SU-DHL-6 (cell line): ENCODE measurements at regions not wholly inside any gene's neighbourhood (a gene's known extent, or its start where the extent isn't known, plus 50 kb on each side); places are given as distances from the start of the nearest gene placed in this dataset.

Experiments used
- H2AFZ ChIP-seq: fragments of 200-600 bp; sonication (generic); 2 replicates; pipeline ENCODE4 v1.6.1; 2014; ENCODE audit warnings: low read depth, mild to moderate bottlenecking, moderate library complexity, mixed read lengths, antibody characterized with exemption, low read length; ENCODE audit not compliant: severe bottlenecking
- H3F3A ChIP-seq: fragments of 200-600 bp; shearing (Covaris generic); 2 replicates; pipeline ENCODE4 v1.6.0; 2016; ENCODE audit warnings: antibody characterized with exemption, mild to moderate bottlenecking; ENCODE audit not compliant: insufficient read depth
- H3K27ac ChIP-seq: fragments of 200-600 bp; sonication (generic); 2 replicates; pipeline ENCODE4 v1.5.1; 2016; ENCODE audit warnings: low read depth, mild to moderate bottlenecking, low read length, moderate library complexity, mixed read lengths
- H3K27me3 ChIP-seq: fragments of 200-600 bp; sonication (generic), shearing (Covaris generic); 2 replicates; pipeline ENCODE4 v1.6.0; 2014; ENCODE audit warnings: mild to moderate bottlenecking, low read length
- H3K36me3 ChIP-seq: fragments of 200-600 bp; sonication (generic); 2 replicates; pipeline ENCODE4 v1.6.1; 2014; ENCODE audit warnings: mild to moderate bottlenecking, low read length, mixed read lengths
- H3K4me2 ChIP-seq: fragments of 300-600, 200-600 bp; shearing (Covaris generic), sonication (generic); 2 replicates; pipeline ENCODE4 v1.6.0; 2014; ENCODE audit warnings: low read length, low read depth, mild to moderate bottlenecking; ENCODE audit not compliant: poor library complexity, severe bottlenecking
- H3K4me3 ChIP-seq: fragments of 200-600 bp; sonication (generic); 2 replicates; pipeline ENCODE4 v1.5.1; 2014; ENCODE audit warnings: antibody characterized with exemption, low read length, mild to moderate bottlenecking, mixed read lengths; ENCODE audit not compliant: insufficient read depth, poor library complexity, severe bottlenecking
- H3K79me2 ChIP-seq: fragments of 200-600 bp; sonication (generic); 2 replicates; pipeline ENCODE4 v1.6.1; 2014; ENCODE audit warnings: mild to moderate bottlenecking, low read length, moderate library complexity; ENCODE audit not compliant: insufficient read depth
- H3K9ac ChIP-seq: fragments of 200-600 bp; sonication (generic); 2 replicates; pipeline ENCODE4 v1.7.0; 2014; ENCODE audit warnings: mild to moderate bottlenecking, low read length
- H3K9me2 ChIP-seq: fragments of 200-600 bp; sonication (generic); replicated peaks from 2 replicates; pipeline ENCODE4 v1.6.1; 2014; ENCODE audit warnings: low read length; ENCODE audit not compliant: insufficient read depth
- H3K9me3 ChIP-seq: fragments of 200-600 bp; sonication (generic); 2 replicates; pipeline ENCODE4 v1.6.1; 2014; ENCODE audit warnings: low read length, mixed read lengths; ENCODE audit not compliant: insufficient read depth
- H4K20me1 ChIP-seq: fragments of 200-600 bp; sonication (generic); 2 replicates; pipeline ENCODE4 v1.6.1; 2014; ENCODE audit warnings: low read depth, mild to moderate bottlenecking, antibody characterized with exemption, low read length, moderate library complexity, mixed read lengths
- CTCF ChIP-seq: fragments of 200-600 bp; sonication (generic); IDR thresholded peaks from one replicate; pipeline ENCODE4 v1.5.1; 2017; ENCODE audit warnings: antibody characterized with exemption, mild to moderate bottlenecking, low read length, moderate library complexity; ENCODE audit not compliant: insufficient read depth, poor library complexity, severe bottlenecking
- EZH2phosphoT487 ChIP-seq: fragments of 200-600 bp; sonication (generic), shearing (Covaris generic); conservative IDR thresholded peaks from 2 replicates; pipeline ENCODE4 v1.6.1; 2018; ENCODE audit warnings: mild to moderate bottlenecking, antibody characterized with exemption, low read length, moderate library complexity, mixed read lengths

- TF ChIP-seq EZH2phosphoT487 (no peak), CTCF (no peak)
- Histone ChIP-seq H3K9me3 (no peaks in the 10 kb centered on the region), H2AFZ (no peak overlapping the region), H3K9me2 (no peaks in the 10 kb centered on the region), H3K4me2 (no peak overlapping the region), H3K9ac (no peak overlapping the region), H3F3A (no peaks in the 10 kb centered on the region), H3K4me3 (no peak overlapping the region), H3K27ac (no peak overlapping the region), H4K20me1 (no peaks in the 10 kb centered on the region), H3K36me3 (no peaks in the 10 kb centered on the region), H3K79me2 (no peaks in the 10 kb centered on the region), H3K27me3 (no peaks in the 10 kb centered on the region)
Measured at GRCh38 chr10:44023517-44023916, 361.4 kb downstream of the CXCL12 start.

GRCh38 chr10:44022203-44022602, 362.7 kb downstream of the CXCL12 start:
- Histone ChIP-seq H4K20me1 (no peaks in the 10 kb centered on the region), H3K27ac (no peak overlapping the region), H3K79me2 (no peaks in the 10 kb centered on the region), H3K27me3 (no peaks in the 10 kb centered on the region), H3K36me3 (no peaks in the 10 kb centered on the region), H3K4me2 (no peak overlapping the region), H3F3A (no peaks in the 10 kb centered on the region), H3K4me3 (no peak overlapping the region), H3K9me3 (no peaks in the 10 kb centered on the region), H3K9me2 (no peaks in the 10 kb centered on the region), H3K9ac (no peak overlapping the region), H2AFZ (no peak overlapping the region)
- TF ChIP-seq CTCF: no peak
- no peak for TF ChIP-seq EZH2phosphoT487

- Histone ChIP-seq H3K9ac (no peak overlapping the region), H3K36me3 (no peaks in the 10 kb centered on the region), H3K27me3 (no peaks in the 10 kb centered on the region), H2AFZ (no peak overlapping the region), H3K27ac (no peak overlapping the region), H4K20me1 (no peaks in the 10 kb centered on the region), H3K9me3 (no peaks in the 10 kb centered on the region), H3K9me2 (no peaks in the 10 kb centered on the region), H3K79me2 (no peaks in the 10 kb centered on the region), H3F3A (no peaks in the 10 kb centered on the region), H3K4me2 (no peak overlapping the region), H3K4me3 (no peak overlapping the region)
- no peak for TF ChIP-seq CTCF
- no peak for TF ChIP-seq EZH2phosphoT487
Measured at GRCh38 chr10:44020322-44021111, 364.4 kb downstream of the CXCL12 start.
